Spleen (tissue), 11 donors: ENCODE measurements at regions not wholly inside any gene's neighbourhood (a gene's known extent, or its start where the extent isn't known, plus 50 kb on each side); places are given as distances from the start of the nearest gene placed in this dataset.
"Not testable (repeated sequence)": the region's sequence is repeated elsewhere in the genome, so short reads cannot be mapped to it uniquely, and the experiment has no call there.

ENCODE experiments used
- DNase-seq: peaks from one replicate; pipeline ENCODE4 v3.0.0-alpha.2; 2020
- H3K27ac ChIP-seq, 8 donors: fragments of 200-600 bp; sonication (generic) in 7 of 8; 1 replicate in 4 of 8; 2 replicates in 4 of 8; pipeline versions ENCODE4 v1.5.0 to v1.8.0; 2016 to 2021; ENCODE audit warnings: inconsistent platforms in 4 of 8, mild to moderate bottlenecking in 4 of 8, moderate library complexity in 1 of 8
- H3K27me3 ChIP-seq, 7 donors: fragments of 200-600 bp; sonication (generic) in 6 of 7; replicated peaks in 1 of 7; 1 replicate in 4 of 7; 2 replicates in 3 of 7; pipeline versions ENCODE4 v1.5.0 to v1.8.0; 2016 to 2021; ENCODE audit warnings: inconsistent platforms in 3 of 7, mild to moderate bottlenecking in 1 of 7
- H3K36me3 ChIP-seq, 6 donors: fragments of 200-600 bp; sonication (generic) in 5 of 6; 1 replicate in 4 of 6; 2 replicates in 2 of 6; pipeline versions ENCODE4 v1.5.0 to v1.8.0; 2016 to 2021; ENCODE audit warnings: inconsistent platforms in 2 of 6
- H3K4me1 ChIP-seq, 6 donors: fragments of 200-600 bp; sonication (generic) in 5 of 6; 1 replicate in 3 of 6; 2 replicates in 3 of 6; pipeline versions ENCODE4 v1.5.0 to v1.8.0; 2016 to 2021; ENCODE audit warnings: inconsistent platforms in 3 of 6
- H3K4me3 ChIP-seq, 8 donors: fragments of 200-600 bp; sonication (generic) in 7 of 8; 1 replicate in 4 of 8; 2 replicates in 4 of 8; pipeline versions ENCODE4 v1.5.0 to v1.8.0; 2016 to 2021; ENCODE audit warnings: inconsistent platforms in 4 of 8, mild to moderate bottlenecking in 4 of 8, moderate library complexity in 2 of 8
- H3K9me3 ChIP-seq, 8 donors: fragments of 200-600 bp; sonication (generic) in 7 of 8; 1 replicate in 4 of 8; 2 replicates in 4 of 8; pipeline versions ENCODE4 v1.5.0 to v1.8.0; 2016 to 2021; ENCODE audit warnings: inconsistent platforms in 4 of 8
- CTCF ChIP-seq, 11 experiments: fragments of 200-600 bp in 7 of 11; fragments of 450-650 bp in 4 of 11; sonication (generic) in 4 of 11; IDR thresholded peaks in 8 of 11; conservative IDR thresholded peaks in 3 of 11; 1 replicate in 7 of 11; 2 replicates in 4 of 11; pipeline versions ENCODE4 v1.4.0 to v1.8.0; 2016 to 2021; ENCODE audit warnings: antibody characterized with exemption in 11 of 11, inconsistent platforms in 4 of 11, mild to moderate bottlenecking in 1 of 11
- POLR2A ChIP-seq, 3 donors: fragments of 450-650 bp; IDR thresholded peaks; one replicate each; pipeline ENCODE4 v1.5.1; 2017; ENCODE audit warnings: antibody characterized with exemption in 3 of 3, mild to moderate bottlenecking in 1 of 3
- POLR2AphosphoS5 ChIP-seq, 3 donors: sonication (generic); formaldehyde crosslinking; IDR thresholded peaks; one replicate each; pipeline ENCODE4 v1.5.1; 2017; ENCODE audit warnings: antibody characterized with exemption in 3 of 3
- WGBS, 5 donors: extraction: QIAGEN DNeasy Blood & Tissue Kit in 3 of 5; methylation state at CpG; one replicate each; pipeline versions ENCODE4 v1.1.5 to v1.1.7; 2013 to 2018; 5-methylcytosine and 5-hydroxymethylcytosine counted together
- intact Hi-C: fragments of 100-400 bp; cut with DNase I; formaldehyde crosslinking; loops from one replicate; pipeline ENCODE4 v1.15.0; 2023; ENCODE audit warnings: low total_unique reads
- donor health status: healthy with polysubstance abuse.
- donor health status: DM: no; HTN: no; CAD: no; lungs with moderate emphysema.
- donor health status: DM: no; HTN: no; CAD: no.
- donor health status: Bipolar disorder and iron deficiency.
- donor health status: healthy.
- donor health status: DM: no; HTN: no; CAD: no.
- donor health status: DM: yes; HTN: yes; CAD: no.

GRCh38 chr9:13807118-13807517 lies 506.8 kb downstream of the NFIB start:
- Histone ChIP-seq H3K9me3 (peaks cover 0 to 8% (median 0%) of the 10 kb centered on the region in 8 donors), H3K27me3 (no peaks in the 10 kb centered on the region), H3K4me1 (no peaks in the 10 kb centered on the region), H3K27ac (no peak overlapping the region), H3K36me3 (no peaks in the 10 kb centered on the region), H3K4me3 (no peak overlapping the region)
- WGBS, 5 donors: 85 to 94% (median 89%) methylated on average over 4 of the region's 4 CpGs
- TF ChIP-seq CTCF (IDR thresholded peaks at IDR 0.05 in 8 of 11, conservative IDR thresholded peaks at IDR 0.05 in 3 of 11) (no peak), POLR2A (IDR thresholded peaks at IDR 0.05) (no peak), POLR2AphosphoS5 (IDR thresholded peaks at IDR 0.05) (no peak)
- intact Hi-C loops: no loop called here
- no peak for DNase-seq

DNA sequence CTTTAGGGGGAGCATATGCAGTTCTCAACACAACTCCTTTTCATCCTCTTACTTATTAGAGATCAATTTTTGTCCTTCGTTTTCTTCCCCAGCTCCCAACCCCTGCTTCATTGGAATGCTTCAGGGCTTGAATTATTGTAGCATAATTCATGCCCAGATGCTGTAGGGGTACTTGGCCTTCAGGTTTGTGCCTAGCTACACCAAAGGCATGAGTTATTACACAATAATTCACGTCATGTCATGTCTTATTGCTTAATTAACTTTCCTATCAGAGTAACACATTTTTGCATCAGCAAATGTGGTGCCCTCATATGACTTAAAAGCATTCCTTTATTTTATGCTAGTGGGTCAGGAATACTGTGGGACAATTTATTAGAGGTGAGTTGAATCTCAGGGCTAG lies 507.2 kb downstream of the NFIB start:
- H3K9me3 ChIP-seq: peaks cover 0 to 8% (median 0%) of the 10 kb centered on the region in 8 donors
- WGBS, 5 donors: 52 to 76% (median 67%) methylated on average over 2 of the region's 2 CpGs
- no peak overlapping the region for H3K27ac ChIP-seq
- H3K27me3 ChIP-seq: no peaks in the 10 kb centered on the region
- H3K36me3 ChIP-seq: no peaks in the 10 kb centered on the region
- H3K4me3 ChIP-seq: no peak overlapping the region
- H3K4me1 ChIP-seq: no peaks in the 10 kb centered on the region
- TF ChIP-seq POLR2AphosphoS5 (IDR thresholded peaks at IDR 0.05): no peak
- intact Hi-C loops: no loop called here
- DNase-seq: no peak

GRCh38 chr9:13805546-13805945 lies 508.4 kb downstream of the NFIB start:
- Histone ChIP-seq H3K4me3 (no peak overlapping the region), H3K4me1 (no peaks in the 10 kb centered on the region), H3K27me3 (no peaks in the 10 kb centered on the region), H3K27ac (no peak overlapping the region), H3K36me3 (no peaks in the 10 kb centered on the region), H3K9me3 (peaks cover 0 to 3% (median 0%) of the 10 kb centered on the region in 8 donors)
- intact Hi-C loops: no loop called here
- TF ChIP-seq POLR2AphosphoS5 (IDR thresholded peaks at IDR 0.05) (no peak), POLR2A (IDR thresholded peaks at IDR 0.05) (no peak), CTCF (IDR thresholded peaks at IDR 0.05 in 8 of 11, conservative IDR thresholded peaks at IDR 0.05 in 3 of 11) (no peak)
- DNase-seq: no peak
- 66 to 85% (median 76%) methylated on average over 5 of the region's 5 CpGs for WGBS, 5 donors

- Histone ChIP-seq H3K4me3 (no peak overlapping the region), H3K27me3 (no peaks in the 10 kb centered on the region), H3K27ac (no peak overlapping the region), H3K9me3 (peaks cover 0 to 3% (median 0%) of the 10 kb centered on the region in 8 donors), H3K4me1 (no peaks in the 10 kb centered on the region), H3K36me3 (no peaks in the 10 kb centered on the region)
- no peak for DNase-seq
- no peak for TF ChIP-seq POLR2A (IDR thresholded peaks at IDR 0.05)
- WGBS, 5 donors: 69 to 86% (median 80%) methylated on average over 4 of the region's 4 CpGs
- intact Hi-C loops: no loop called here
These were observed 509.4 kb downstream of the NFIB start for GRCh38 chr9:13804532-13804931.

- H3K27ac ChIP-seq: no peak overlapping the region
- no peaks in the 10 kb centered on the region for H3K36me3 ChIP-seq
- 74 to 88% (median 78%) methylated on average over 3 of the region's 3 CpGs for WGBS, 5 donors
These were observed 513.2 kb downstream of the NFIB start for GRCh38 chr9:13800776-13801175.

GRCh38 chr9:13797701-13798100 lies 516.2 kb downstream of the NFIB start:
- 84 to 92% (median 86%) methylated on average over 2 of the region's 2 CpGs for WGBS, 5 donors

More at GRCh38 chr9:13800776-13801175, 513.2 kb downstream of the NFIB start:
- no peak for DNase-seq
- no peak overlapping the region for H3K4me3 ChIP-seq
- H3K9me3 ChIP-seq: peaks cover 0 to 10% (median 0%) of the 10 kb centered on the region in 8 donors
- no peak for TF ChIP-seq POLR2AphosphoS5 (IDR thresholded peaks at IDR 0.05)
- no peak for TF ChIP-seq POLR2A (IDR thresholded peaks at IDR 0.05)
- intact Hi-C loops: no loop called here
- no peaks in the 10 kb centered on the region for H3K27me3 ChIP-seq
- no peaks in the 10 kb centered on the region for H3K4me1 ChIP-seq

More at GRCh38 chr9:13797701-13798100, 516.2 kb downstream of the NFIB start:
- H3K4me3 ChIP-seq, H3K4me1 ChIP-seq, H3K27me3 ChIP-seq, H3K27ac ChIP-seq, intact Hi-C loops, H3K36me3 ChIP-seq, DNase-seq: not testable (repeated sequence)
- H3K9me3 ChIP-seq: peaks cover 0 to 10% (median 5%) of the 10 kb centered on the region in 8 donors
